Neural progenitor cell (in vitro differentiated cells): ENCODE measurements at regions not wholly inside any gene's neighbourhood (a gene's known extent, or its start where the extent isn't known, plus 50 kb on each side); places are given as distances from the start of the nearest gene placed in this dataset. TPM values are rescaled to one million over a fixed set of nuclear protein-coding genes. Genes with fewer than 3 reads are reported as not detected.

Experiments used
- DNase-seq: peaks from one replicate; pipeline ENCODE4 v3.0.0-alpha.2; 2016; ENCODE audit warnings: low spot score
- H2AFZ ChIP-seq: fragments of 200-600 bp; sonication (generic); replicated peaks from 2 replicates; pipeline ENCODE4 v1.6.1; 2016; ENCODE audit warnings: antibody characterized with exemption
- H3F3A ChIP-seq: fragments of 200-600 bp; sonication (generic); 2 replicates; pipeline ENCODE4 v1.6.1; 2016; ENCODE audit warnings: antibody characterized with exemption, low read depth
- H3K27ac ChIP-seq: fragments of 200-600 bp; sonication (generic); 2 replicates; pipeline ENCODE4 v1.5.1; 2016; ENCODE audit warnings: mild to moderate bottlenecking
- H3K27me3 ChIP-seq: fragments of 200-600 bp; sonication (generic); 2 replicates; pipeline ENCODE4 v1.6.1; 2016; ENCODE audit warnings: mild to moderate bottlenecking, moderate library complexity
- H3K36me3 ChIP-seq: fragments of 200-600 bp; sonication (generic); 2 replicates; pipeline ENCODE4 v1.5.1; 2016
- H3K4me1 ChIP-seq: fragments of 200-600 bp; sonication (generic); 2 replicates; pipeline ENCODE4 v1.6.1; 2016; ENCODE audit warnings: mixed run types
- H3K4me2 ChIP-seq: fragments of 200-600 bp; sonication (generic); 2 replicates; pipeline ENCODE4 v1.6.1; 2016
- H3K4me3 ChIP-seq: fragments of 200-600 bp; sonication (generic); 2 replicates; pipeline ENCODE4 v1.5.1; 2016
- H3K79me2 ChIP-seq: fragments of 200-600 bp; sonication (generic); 2 replicates; pipeline ENCODE4 v1.6.1; 2016; ENCODE audit warnings: low read depth
- H3K9ac ChIP-seq: fragments of 200-600 bp; sonication (generic); 2 replicates; pipeline ENCODE4 v1.6.1; 2016
- H3K9me3 ChIP-seq: fragments of 200-600 bp; sonication (generic); 2 replicates; pipeline ENCODE4 v1.5.1; 2016; ENCODE audit warnings: low read depth
- H4K20me1 ChIP-seq: fragments of 200-600 bp; sonication (generic); 2 replicates; pipeline ENCODE4 v1.6.1; 2016; ENCODE audit warnings: low read depth
- H3K27ac Mint-ChIP-seq: 3 replicates; pipeline ENCODE4 v1.8.0; 2021; ENCODE audit warnings: mixed read lengths
- H3K27me3 Mint-ChIP-seq: 2 replicates; pipeline ENCODE4 v1.8.0; 2022; ENCODE audit warnings: low read depth, mild to moderate bottlenecking, inconsistent platforms, moderate library complexity, mixed read lengths; ENCODE audit not compliant: insufficient read depth
- H3K36me3 Mint-ChIP-seq: 3 replicates; pipeline ENCODE4 v1.8.0; 2021; ENCODE audit warnings: mixed read lengths
- H3K4me1 Mint-ChIP-seq: 3 replicates; pipeline ENCODE4 v1.8.0; 2021; ENCODE audit warnings: mixed read lengths
- H3K4me3 Mint-ChIP-seq: 3 replicates; pipeline ENCODE4 v1.8.0; 2021; ENCODE audit warnings: mild to moderate bottlenecking, moderate library complexity, mixed read lengths
- H3K9me3 Mint-ChIP-seq: 3 replicates; pipeline ENCODE4 v1.8.0; 2020; ENCODE audit warnings: mixed read lengths
- CTCF ChIP-seq: fragments of 200-600 bp; sonication (generic); IDR thresholded peaks from 2 replicates; pipeline ENCODE4 v1.5.1; 2017; ENCODE audit warnings: antibody characterized with exemption, mild to moderate bottlenecking
- EZH2 ChIP-seq: fragments of 200-600 bp; sonication (generic); IDR thresholded peaks from 2 replicates; pipeline ENCODE4 v1.6.1; 2017; ENCODE audit warnings: antibody characterized with exemption, mild to moderate bottlenecking, moderate library complexity
- EZH2phosphoT487 ChIP-seq: fragments of 200-600 bp; sonication (generic); IDR thresholded peaks from 2 replicates; pipeline ENCODE4 v1.6.1; 2017; ENCODE audit warnings: antibody characterized with exemption
- small RNA-seq: library from RNA; depleted of rRNA; stranded (forward); fragments of <200 nt; gene quantifications from one replicate; pipeline ENCODE3, GENCODE V24; 2015

- Mint-ChIP-seq H3K9me3 (peaks cover 1% of the 10 kb centered on the region), H3K4me3 (no peak overlapping the region), H3K4me1 (peaks cover 29% of the 10 kb centered on the region), H3K27me3 (peaks cover 2% of the 10 kb centered on the region), H3K36me3 (no peaks in the 10 kb centered on the region), H3K27ac (no peak overlapping the region)
- no peaks in the 10 kb centered on the region for H3K9me3 ChIP-seq
- DNase-seq: no peak
- TF ChIP-seq EZH2: no peak
- no peak for TF ChIP-seq EZH2phosphoT487
- no peak for TF ChIP-seq CTCF
- peaks cover 12% of the 10 kb centered on the region for H3K4me1 ChIP-seq
- no peak overlapping the region for H3K4me2 ChIP-seq
- H3K79me2 ChIP-seq: no peaks in the 10 kb centered on the region
- H4K20me1 ChIP-seq: no peaks in the 10 kb centered on the region
- H3K27me3 ChIP-seq: no peaks in the 10 kb centered on the region
- no peak overlapping the region for H3K9ac ChIP-seq
- H3K36me3 ChIP-seq: no peaks in the 10 kb centered on the region
- no peak overlapping the region for H2AFZ ChIP-seq
- H3K27ac ChIP-seq: no peak overlapping the region
- no peaks in the 10 kb centered on the region for H3F3A ChIP-seq
- H3K4me3 ChIP-seq: no peak overlapping the region
Measured at GRCh38 chr7:24233386-24233785, 50.6 kb upstream of the NPY start.

Small RNA genes lying in the stretch of these regions (small RNA-seq; reads per million reads assigned to genes)
- gene RNA5SP228: not detected
